ENCODE measurements at regions not wholly inside any gene's neighbourhood (a gene's known extent, or its start where the extent isn't known, plus 50 kb on each side); places are given as distances from the start of the nearest gene placed in this dataset.

GRCh38 chr5:2196989-2197619 lies 314.4 kb upstream of the IRX4 start:
- H3K9me3 ChIP-seq, result peaks cover 0 to 16% (median 10%) of the 10 kb centered on the region in 3 donors
- no peak overlapping the region for H3K27ac ChIP-seq
- H3K4me3 ChIP-seq, result no peak overlapping the region
- no peaks in the 10 kb centered on the region for H3K36me3 ChIP-seq
- no peaks in the 10 kb centered on the region for H3K27me3 ChIP-seq
- TF ChIP-seq, protein P1, sequence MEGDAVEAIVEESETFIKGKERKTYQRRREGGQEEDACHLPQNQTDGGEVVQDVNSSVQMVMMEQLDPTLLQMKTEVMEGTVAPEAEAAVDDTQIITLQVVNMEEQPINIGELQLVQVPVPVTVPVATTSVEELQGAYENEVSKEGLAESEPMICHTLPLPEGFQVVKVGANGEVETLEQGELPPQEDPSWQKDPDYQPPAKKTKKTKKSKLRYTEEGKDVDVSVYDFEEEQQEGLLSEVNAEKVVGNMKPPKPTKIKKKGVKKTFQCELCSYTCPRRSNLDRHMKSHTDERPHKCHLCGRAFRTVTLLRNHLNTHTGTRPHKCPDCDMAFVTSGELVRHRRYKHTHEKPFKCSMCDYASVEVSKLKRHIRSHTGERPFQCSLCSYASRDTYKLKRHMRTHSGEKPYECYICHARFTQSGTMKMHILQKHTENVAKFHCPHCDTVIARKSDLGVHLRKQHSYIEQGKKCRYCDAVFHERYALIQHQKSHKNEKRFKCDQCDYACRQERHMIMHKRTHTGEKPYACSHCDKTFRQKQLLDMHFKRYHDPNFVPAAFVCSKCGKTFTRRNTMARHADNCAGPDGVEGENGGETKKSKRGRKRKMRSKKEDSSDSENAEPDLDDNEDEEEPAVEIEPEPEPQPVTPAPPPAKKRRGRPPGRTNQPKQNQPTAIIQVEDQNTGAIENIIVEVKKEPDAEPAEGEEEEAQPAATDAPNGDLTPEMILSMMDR (IDR thresholded peaks at IDR 0.05), result no peak
- DNase-seq, result no peak
- intact Hi-C loops (cut with DNase I; ENCODE audit: low total_unique reads), result no loop called here
- no peaks in the 10 kb centered on the region for H3K4me1 ChIP-seq

DNA sequence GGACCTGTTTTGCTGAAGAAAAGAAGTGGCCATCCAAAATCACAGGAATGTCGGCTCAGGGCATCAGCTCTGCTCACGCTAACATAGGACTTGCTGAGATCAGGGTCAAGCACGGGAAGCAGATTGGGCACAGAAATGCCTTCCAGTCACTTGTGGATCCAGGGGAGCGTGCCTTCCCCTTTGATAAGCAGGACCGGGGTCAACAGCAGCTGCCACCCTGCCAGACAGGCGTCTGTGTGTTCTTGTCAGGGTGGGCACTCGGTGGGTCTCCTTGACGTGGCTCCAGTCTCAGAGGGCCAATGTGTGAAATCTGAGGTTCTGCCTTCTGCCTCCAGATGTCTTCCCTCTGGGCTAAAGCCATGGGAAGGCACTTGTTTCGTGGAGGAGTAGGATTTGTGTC lies 313.7 kb upstream of the IRX4 start:
- intact Hi-C loops (cut with DNase I; ENCODE audit: low total_unique reads), result no loop called here
- Histone ChIP-seq H3K4me1 (no peaks in the 10 kb centered on the region), H3K27ac (no peak overlapping the region), H3K27me3 (no peaks in the 10 kb centered on the region), H3K36me3 (no peaks in the 10 kb centered on the region), H3K9me3 (peaks cover 0 to 16% (median 10%) of the 10 kb centered on the region in 3 donors), H3K4me3 (no peak overlapping the region)
- TF ChIP-seq, protein P1 (IDR thresholded peaks at IDR 0.05), result no peak
- DNase-seq, result no peak

GRCh38 chr5:2194949-2195348 lies 312.2 kb upstream of the IRX4 start:
- DNase-seq, result no peak
- Histone ChIP-seq H3K4me1 (no peaks in the 10 kb centered on the region), H3K9me3 (peaks cover 0 to 16% (median 10%) of the 10 kb centered on the region in 3 donors), H3K36me3 (no peaks in the 10 kb centered on the region), H3K27ac (no peak overlapping the region), H3K27me3 (no peaks in the 10 kb centered on the region), H3K4me3 (no peak overlapping the region)
- TF ChIP-seq, protein P1 (IDR thresholded peaks at IDR 0.05), result no peak
- intact Hi-C loops (cut with DNase I; ENCODE audit: low total_unique reads), result no loop called here

- Histone ChIP-seq H3K4me3 (no peak overlapping the region), H3K36me3 (no peaks in the 10 kb centered on the region), H3K27me3 (no peaks in the 10 kb centered on the region), H3K27ac (no peak overlapping the region), H3K9me3 (peaks cover 0 to 16% (median 10%) of the 10 kb centered on the region in 3 donors), H3K4me1 (no peaks in the 10 kb centered on the region)
- DNase-seq, result no peak
- intact Hi-C loops (cut with DNase I; ENCODE audit: low total_unique reads), result no loop called here
- TF ChIP-seq, protein P1 (IDR thresholded peaks at IDR 0.05), result no peak
Observed at GRCh38 chr5:2194236-2194555, 311.5 kb upstream of the IRX4 start.

- Histone ChIP-seq H3K36me3 (no peaks in the 10 kb centered on the region), H3K4me1 (no peaks in the 10 kb centered on the region), H3K27me3 (no peaks in the 10 kb centered on the region), H3K4me3 (no peak overlapping the region), H3K9me3 (peaks cover 0 to 16% (median 10%) of the 10 kb centered on the region in 3 donors), H3K27ac (no peak overlapping the region)
- no peak for DNase-seq
- TF ChIP-seq, protein P1 (IDR thresholded peaks at IDR 0.05), result no peak
- intact Hi-C loops (cut with DNase I; ENCODE audit: low total_unique reads), result no loop called here
Observed at GRCh38 chr5:2193542-2194235, 311.0 kb upstream of the IRX4 start.

Measured in tibial artery (tissue), 4 donors.